Uterus (tissue), 2 donors: ENCODE measurements at regions not wholly inside any gene's neighbourhood (a gene's known extent, or its start where the extent isn't known, plus 50 kb on each side); places are given as distances from the start of the nearest gene placed in this dataset.

Experiments
- POLR2A ChIP-seq, 2 donors: fragments of 450-650 bp; IDR thresholded peaks; one replicate each; pipeline ENCODE4 v1.6.1; 2016; ENCODE audit warnings: antibody characterized with exemption in 2 of 2, mild to moderate bottlenecking in 1 of 2, moderate library complexity in 1 of 2
- TF ChIP-seq, protein P1 (sequence below), 4 experiments: fragments of 200-600 bp in 2 of 4; fragments of 450-650 bp in 2 of 4; sonication (generic) in 2 of 4; IDR thresholded peaks; one replicate each; pipeline ENCODE4 v1.5.1; 2016 to 2019; ENCODE audit warnings: antibody characterized with exemption in 4 of 4, mild to moderate bottlenecking in 2 of 4, moderate library complexity in 1 of 4

DNA sequence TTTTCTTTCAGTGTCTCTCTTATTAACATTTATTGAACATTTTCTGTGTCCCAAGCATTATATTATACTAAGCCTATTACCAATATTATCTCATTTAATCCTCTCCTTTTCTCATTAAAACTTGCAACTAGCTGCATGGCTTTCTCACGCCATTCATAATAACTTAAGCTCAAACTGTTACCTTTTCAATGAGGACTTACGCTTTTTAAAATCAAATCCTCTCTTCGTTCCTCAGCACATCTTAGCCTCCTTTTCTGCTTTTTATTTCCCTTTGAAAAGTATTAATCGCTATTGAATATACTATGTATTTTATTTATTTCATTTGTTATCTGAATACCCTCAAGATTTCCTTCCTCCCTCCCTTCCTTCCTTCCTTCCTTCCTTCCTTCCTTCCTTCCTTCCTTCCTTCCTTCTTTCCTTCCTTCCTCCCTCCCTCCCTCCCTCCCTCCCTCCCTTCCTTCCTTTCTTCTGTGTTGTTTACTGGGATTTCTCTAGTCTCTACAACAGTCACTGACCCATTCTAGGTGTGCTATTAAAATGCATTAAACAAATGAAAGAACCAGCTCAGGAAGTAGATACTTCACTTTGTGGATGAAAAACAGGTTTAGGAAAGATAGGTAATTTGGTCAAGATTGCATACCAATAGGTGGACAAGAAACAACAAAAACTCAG is 294.1 kb upstream of the TUT7 start:
- TF ChIP-seq POLR2A (IDR thresholded peaks at IDR 0.05) = no peak
- TF ChIP-seq, protein P1, sequence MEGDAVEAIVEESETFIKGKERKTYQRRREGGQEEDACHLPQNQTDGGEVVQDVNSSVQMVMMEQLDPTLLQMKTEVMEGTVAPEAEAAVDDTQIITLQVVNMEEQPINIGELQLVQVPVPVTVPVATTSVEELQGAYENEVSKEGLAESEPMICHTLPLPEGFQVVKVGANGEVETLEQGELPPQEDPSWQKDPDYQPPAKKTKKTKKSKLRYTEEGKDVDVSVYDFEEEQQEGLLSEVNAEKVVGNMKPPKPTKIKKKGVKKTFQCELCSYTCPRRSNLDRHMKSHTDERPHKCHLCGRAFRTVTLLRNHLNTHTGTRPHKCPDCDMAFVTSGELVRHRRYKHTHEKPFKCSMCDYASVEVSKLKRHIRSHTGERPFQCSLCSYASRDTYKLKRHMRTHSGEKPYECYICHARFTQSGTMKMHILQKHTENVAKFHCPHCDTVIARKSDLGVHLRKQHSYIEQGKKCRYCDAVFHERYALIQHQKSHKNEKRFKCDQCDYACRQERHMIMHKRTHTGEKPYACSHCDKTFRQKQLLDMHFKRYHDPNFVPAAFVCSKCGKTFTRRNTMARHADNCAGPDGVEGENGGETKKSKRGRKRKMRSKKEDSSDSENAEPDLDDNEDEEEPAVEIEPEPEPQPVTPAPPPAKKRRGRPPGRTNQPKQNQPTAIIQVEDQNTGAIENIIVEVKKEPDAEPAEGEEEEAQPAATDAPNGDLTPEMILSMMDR (IDR thresholded peaks at IDR 0.05) = no peak
